CD14-positive monocyte (primary cell): ENCODE measurements at regions not wholly inside any gene's neighbourhood (a gene's known extent, or its start where the extent isn't known, plus 50 kb on each side); places are given as distances from the start of the nearest gene placed in this dataset.

Source experiments
- DNase-seq, 3 donors: peaks; one replicate each; pipeline ENCODE4 v3.0.0-alpha.2; 2011 to 2022
- H2AFZ ChIP-seq: 2 replicates; pipeline ENCODE4 v1.6.0; 2012; ENCODE audit warnings: mild to moderate bottlenecking, low read depth, low read length, inconsistent platforms; ENCODE audit not compliant: insufficient read depth, poor library complexity, severe bottlenecking
- H3K27ac ChIP-seq, 2 donors: 1 replicate in 1 of 2; 2 replicates in 1 of 2; pipeline ENCODE4 v1.5.1; 2012 to 2013; ENCODE audit warnings: low read length in 2 of 2, control low read depth in 1 of 2, inconsistent platforms in 1 of 2, low read depth in 1 of 2, mild to moderate bottlenecking in 1 of 2
- H3K27me3 ChIP-seq, 2 donors: one replicate each; pipeline versions ENCODE4 v1.6.0 to v1.6.1; 2011 to 2013; ENCODE audit warnings: low read length in 2 of 2; ENCODE audit not compliant: control insufficient read depth in 2 of 2, insufficient read depth in 2 of 2
- H3K36me3 ChIP-seq, 2 donors: replicated peaks in 1 of 2; 1 replicate in 1 of 2; 2 replicates in 1 of 2; pipeline versions ENCODE4 v1.5.1 to v1.6.1; 2012 to 2013; ENCODE audit warnings: low read length in 2 of 2, control low read depth in 1 of 2, inconsistent platforms in 1 of 2, mild to moderate bottlenecking in 1 of 2; ENCODE audit not compliant: insufficient read depth in 2 of 2, control insufficient read depth in 1 of 2
- H3K4me1 ChIP-seq, 2 donors: 1 replicate in 1 of 2; 2 replicates in 1 of 2; pipeline versions ENCODE4 v1.5.1 to v1.6.1; 2012 to 2013; ENCODE audit warnings: low read length in 2 of 2, control low read depth in 1 of 2, inconsistent platforms in 1 of 2, mild to moderate bottlenecking in 1 of 2, moderate library complexity in 1 of 2; ENCODE audit not compliant: insufficient read depth in 2 of 2, control insufficient read depth in 1 of 2
- H3K4me2 ChIP-seq: replicated peaks from 2 replicates; pipeline ENCODE3; 2012; ENCODE audit warnings: low read length, moderate library complexity, mild to moderate bottlenecking; ENCODE audit not compliant: poor library complexity, severe bottlenecking; ENCODE audit errors: extremely low read depth
- H3K4me3 ChIP-seq, 3 experiments: fragments of 200-600 bp in 1 of 3; sonication (generic) in 1 of 3; replicated peaks in 1 of 3; 1 replicate in 2 of 3; 2 replicates in 1 of 3; pipeline ENCODE4 v1.5.1; 2011 to 2013; ENCODE audit warnings: low read length in 3 of 3, mild to moderate bottlenecking in 3 of 3, control low read depth in 2 of 3, low read depth in 2 of 3, inconsistent platforms in 1 of 3, moderate library complexity in 1 of 3
- H3K79me2 ChIP-seq: 2 replicates; pipeline ENCODE4 v1.6.0; 2012; ENCODE audit warnings: mild to moderate bottlenecking, control low read depth, inconsistent platforms, low read length, moderate library complexity; ENCODE audit not compliant: insufficient read depth
- H3K9ac ChIP-seq: 2 replicates; pipeline ENCODE4 v1.6.0; 2017; ENCODE audit warnings: low read length, mild to moderate bottlenecking; ENCODE audit not compliant: insufficient read depth, poor library complexity, severe bottlenecking
- H3K9me3 ChIP-seq, 2 donors: replicated peaks in 1 of 2; 1 replicate in 1 of 2; 2 replicates in 1 of 2; pipeline versions ENCODE4 v1.5.1 to v1.6.1; 2012 to 2013; ENCODE audit warnings: low read length in 2 of 2, control low read depth in 1 of 2; ENCODE audit not compliant: control insufficient read depth in 1 of 2, insufficient read depth in 1 of 2
- H4K20me1 ChIP-seq: 2 replicates; pipeline ENCODE4 v1.6.0; 2012; ENCODE audit warnings: mild to moderate bottlenecking, low read length, control low read depth, moderate library complexity; ENCODE audit not compliant: insufficient read depth
- H3K27ac Mint-ChIP-seq, 7 donors: one replicate each; pipeline ENCODE4 v1.8.0; 2020; ENCODE audit warnings: mild to moderate bottlenecking in 7 of 7, mixed read lengths in 7 of 7, moderate library complexity in 6 of 7, inconsistent platforms in 2 of 7
- H3K27me3 Mint-ChIP-seq, 3 donors: one replicate each; pipeline ENCODE4 v1.8.0; 2021 to 2022; ENCODE audit warnings: low read depth in 3 of 3, mild to moderate bottlenecking in 3 of 3, mixed read lengths in 3 of 3, moderate library complexity in 3 of 3, inconsistent platforms in 1 of 3
- H3K36me3 Mint-ChIP-seq, 2 donors: one replicate each; pipeline ENCODE4 v1.8.0; 2020; ENCODE audit warnings: mixed read lengths in 2 of 2, inconsistent platforms in 1 of 2, mild to moderate bottlenecking in 1 of 2
- H3K4me1 Mint-ChIP-seq: one replicate; pipeline ENCODE4 v1.8.0; 2020; ENCODE audit warnings: mild to moderate bottlenecking, mixed read lengths
- H3K4me3 Mint-ChIP-seq, 2 donors: one replicate each; pipeline ENCODE4 v1.8.0; 2020; ENCODE audit warnings: mild to moderate bottlenecking in 2 of 2, mixed read lengths in 2 of 2, moderate library complexity in 1 of 2
- H3K9me3 Mint-ChIP-seq, 7 donors: one replicate each; pipeline ENCODE4 v1.8.0; 2020 to 2022; ENCODE audit warnings: mixed read lengths in 7 of 7, mild to moderate bottlenecking in 6 of 7, moderate library complexity in 6 of 7, inconsistent platforms in 2 of 7
- CTCF ChIP-seq: fragments of 200-600 bp; IDR thresholded peaks from one replicate; pipeline ENCODE4 v1.8.0; 2022; ENCODE audit warnings: antibody characterized with exemption, mild to moderate bottlenecking
- WGBS: methylation state at CpG from one replicate; pipeline ENCODE4 v1.1.5; 2013; ENCODE audit warnings: missing lambda C conversion rate; ENCODE audit not compliant: insufficient coverage; 5-methylcytosine and 5-hydroxymethylcytosine counted together
- intact Hi-C, 2 donors: fragments of 100-400 bp; cut with micrococcal nuclease; formaldehyde crosslinking; loops; one replicate each; pipeline versions ENCODE4 v1.15.0 to v1.15.1; 2023

DNA sequence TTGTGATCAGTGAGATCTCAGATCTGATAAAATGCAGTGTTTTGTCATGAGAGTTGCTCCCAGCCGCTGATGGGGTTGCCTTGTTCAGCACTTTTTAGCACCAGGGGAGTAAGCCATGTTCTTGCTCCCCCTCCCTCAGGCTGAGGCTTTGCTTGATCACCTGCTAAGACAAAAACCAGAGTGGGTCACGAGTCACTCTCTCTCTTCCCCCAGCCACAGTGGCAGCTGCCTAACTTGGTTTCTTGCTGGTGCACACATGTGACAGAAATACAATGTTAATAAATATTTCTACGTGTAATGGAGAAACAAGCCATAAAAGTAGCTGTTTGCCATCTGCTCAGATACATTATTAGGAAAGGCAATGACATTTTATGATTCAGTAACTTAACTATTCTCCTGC lies 212.4 kb upstream of the DMRT1 start:
- no peak overlapping the region for H2AFZ ChIP-seq
- no peak for DNase-seq
- peaks cover 2 to 12% of the 10 kb centered on the region in 2 donors for H3K9me3 ChIP-seq
- no peak overlapping the region for H3K4me2 ChIP-seq
- H3K4me1 ChIP-seq, result no peaks in the 10 kb centered on the region
- no peaks in the 10 kb centered on the region for H4K20me1 ChIP-seq
- H3K36me3 ChIP-seq, result no peaks in the 10 kb centered on the region
- no peaks in the 10 kb centered on the region for H3K27me3 ChIP-seq
- H3K27ac ChIP-seq, result no peak overlapping the region
- no peaks in the 10 kb centered on the region for H3K79me2 ChIP-seq
- intact Hi-C loops, result loop anchor here (10.0 kb wide), 1 partner anchor 56 kb away; no protein-coding TSS in a partner anchor
- peaks cover 0 to 16% (median 9%) of the 10 kb centered on the region in 7 donors for H3K9me3 Mint-ChIP-seq
- no CpG with 5 or more reads among the region's 3 CpGs for WGBS
- H3K4me3 Mint-ChIP-seq, result no peak overlapping the region
- H3K27me3 Mint-ChIP-seq, result peaks cover 0 to 7% (median 3%) of the 10 kb centered on the region in 3 donors
- no peak overlapping the region for H3K9ac ChIP-seq
- H3K27ac Mint-ChIP-seq, result no peak overlapping the region
- no peaks in the 10 kb centered on the region for H3K4me1 Mint-ChIP-seq
- H3K4me3 ChIP-seq, result no peak overlapping the region
- TF ChIP-seq CTCF, result no peak
- no peaks in the 10 kb centered on the region for H3K36me3 Mint-ChIP-seq

DNA sequence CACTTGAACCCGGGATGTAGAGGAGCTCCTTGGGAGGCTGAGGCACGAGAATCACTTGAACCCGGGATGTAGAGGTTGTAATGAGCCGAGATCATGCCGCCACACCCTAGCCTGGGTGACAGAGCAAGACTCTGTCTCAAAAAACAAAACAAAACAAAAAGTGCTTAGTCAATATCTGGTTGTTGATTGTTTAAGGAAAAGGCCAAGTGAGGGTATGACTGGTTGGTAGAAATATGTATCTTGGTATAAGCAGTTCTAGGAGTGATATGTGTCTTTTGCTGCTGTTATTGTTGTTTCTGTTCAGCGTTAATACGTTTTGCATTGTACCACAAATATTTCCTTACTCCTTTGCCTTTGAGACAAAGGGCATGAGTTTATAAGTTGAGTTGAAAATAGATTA lies 210.7 kb upstream of the DMRT1 start:
- Mint-ChIP-seq H3K27ac (no peak overlapping the region), H3K36me3 (no peaks in the 10 kb centered on the region), H3K27me3 (peaks cover 0 to 5% (median 3%) of the 10 kb centered on the region in 3 donors), H3K9me3 (peaks cover 3 to 22% (median 12%) of the 10 kb centered on the region in 7 donors), H3K4me3 (no peak overlapping the region), H3K4me1 (no peaks in the 10 kb centered on the region)
- no peak overlapping the region for H3K27ac ChIP-seq
- H3K4me3 ChIP-seq, result no peak overlapping the region
- no peak for DNase-seq
- H3K4me1 ChIP-seq, result no peaks in the 10 kb centered on the region
- H3K27me3 ChIP-seq, result no peaks in the 10 kb centered on the region
- no peaks in the 10 kb centered on the region for H3K36me3 ChIP-seq
- H4K20me1 ChIP-seq, result no peaks in the 10 kb centered on the region
- no peak overlapping the region for H2AFZ ChIP-seq
- H3K4me2 ChIP-seq, result no peak overlapping the region
- 100% methylated on average over 2 of the region's 7 CpGs for WGBS
- intact Hi-C loops, result no loop called here
- no peak overlapping the region for H3K9ac ChIP-seq
- no peaks in the 10 kb centered on the region for H3K79me2 ChIP-seq
- peaks cover 6 to 16% of the 10 kb centered on the region in 2 donors for H3K9me3 ChIP-seq
- no peak for TF ChIP-seq CTCF
